GM13977 (cell line): ENCODE measurements at regions not wholly inside any gene's neighbourhood (a gene's known extent, or its start where the extent isn't known, plus 50 kb on each side); places are given as distances from the start of the nearest gene placed in this dataset.

Experiments used
- DNase-seq: peaks from one replicate; pipeline ENCODE4 v3.0.0; 2012; ENCODE audit warnings: low spot score
- CTCF ChIP-seq: IDR thresholded peaks from 2 replicates; pipeline ENCODE4 v1.5.1; 2012; ENCODE audit warnings: mild to moderate bottlenecking, control low read depth; ENCODE audit not compliant: insufficient read depth; ENCODE audit errors: extremely low read depth, missing control alignments
- in situ Hi-C: fragments of 300-500 bp; cut with MboI; formaldehyde crosslinking; loops from one replicate; pipeline ENCODE4 v1.12.0; 2022; ENCODE audit warnings: low sequenced_read_pairs, low pct_unique_long_range_greater_than_20kb, mixed read lengths, inconsistent platforms; ENCODE audit not compliant: unreplicated experiment

- no peak for DNase-seq
- in situ Hi-C loops, result no loop called here
- TF ChIP-seq CTCF, result no peak
These were observed 101.5 kb upstream of the ZNF462 start for GRCh38 chr9:106761493-106761892.

GRCh38 chr9:106766616-106767015, 96.3 kb upstream of the ZNF462 start:
- no peak for TF ChIP-seq CTCF
- in situ Hi-C loops, result no loop called here
- DNase-seq, result no peak

GRCh38 chr9:106769331-106769730, 93.6 kb upstream of the ZNF462 start:
- in situ Hi-C loops, result no loop called here
- TF ChIP-seq CTCF, result no peak
- DNase-seq, result no peak

GRCh38 chr9:106771608-106772007, 91.4 kb upstream of the ZNF462 start:
- TF ChIP-seq CTCF, result no peak
- in situ Hi-C loops, result no loop called here
- DNase-seq, result no peak

- in situ Hi-C loops, result no loop called here
- DNase-seq, result no peak
- TF ChIP-seq CTCF, result no peak
These were observed 90.3 kb upstream of the ZNF462 start for GRCh38 chr9:106772523-106773290.

GRCh38 chr9:106773750-106774149, 89.2 kb upstream of the ZNF462 start:
- DNase-seq, result no peak
- no peak for TF ChIP-seq CTCF
- in situ Hi-C loops, result no loop called here
